ENCODE measurements at regions not wholly inside any gene's neighbourhood (a gene's known extent, or its start where the extent isn't known, plus 50 kb on each side); places are given as distances from the start of the nearest gene placed in this dataset.

- FAIRE-seq: no peak
- ChIA-PET CTCF (interaction anchor here (1.8 kb wide), 1 partner anchor 11 kb away, joined by 5 read pairs; no protein-coding TSS in a partner anchor), POLR2A (no interaction called here)
- no peak for TF ChIP-seq FOS (IDR thresholded peaks at IDR 0.05; ENCODE audit: borderline replicate concordance, insufficient read depth, low read length)
- TF ChIP-seq POLR2A (IDR thresholded peaks at IDR 0.05; ENCODE audit: low read depth, low read length): no peak
- TF ChIP-seq JUN (IDR thresholded peaks at IDR 0.05; ENCODE audit: borderline replicate concordance, insufficient read depth, insufficient read length, low read depth): no peak
- no peak for TF ChIP-seq GATA2 (IDR thresholded peaks at IDR 0.05; ENCODE audit: insufficient read depth, insufficient read length, low read depth, low read length)
- no peak for TF ChIP-seq POLR2AphosphoS5 (IDR thresholded peaks at IDR 0.05; ENCODE audit: insufficient read depth, low read depth, low read length)
- no peak for TF ChIP-seq EZH2 (IDR thresholded peaks at IDR 0.05; ENCODE audit: borderline replicate concordance, low read depth, low read length, severe bottlenecking)
- TF ChIP-seq MYC (IDR thresholded peaks at IDR 0.05; ENCODE audit: low read depth, low read length): no peak
- no peak for TF ChIP-seq MAX (IDR thresholded peaks at IDR 0.05; ENCODE audit: insufficient read depth, insufficient read length)
- H4K20me1 ChIP-seq (replicated peaks; ENCODE audit: control insufficient read depth, extremely low read depth, insufficient read depth, low read length): no peaks in the 10 kb centered on the region
- no peaks in the 10 kb centered on the region for H3K36me3 ChIP-seq (ENCODE audit: control insufficient read depth in 2 of 2, extremely low read depth in 1 of 2, insufficient read depth in 2 of 2, low read length in 2 of 2)
- H3K27ac ChIP-seq (ENCODE audit: insufficient read depth, low read depth, low read length): no peak overlapping the region
- H3K4me1 ChIP-seq (ENCODE audit: control insufficient read depth, extremely low read depth, insufficient read depth, low read length): no peaks in the 10 kb centered on the region
- no peak overlapping the region for H3K9ac ChIP-seq (replicated peaks; ENCODE audit: extremely low read depth, insufficient read depth, low read length)
- no TSS peak for BruUV-seq (replicated peaks)
- dilution Hi-C loops (cut with MboI; ENCODE audit: extremely low pct_ligation_motif_present, low sequenced_read_pairs): no loop called here
- DNase-seq (ENCODE audit: low read depth, low spot score): no peak
- no peak overlapping the region for H2AFZ ChIP-seq (ENCODE audit: low read depth, low read length)
- H3K4me3 ChIP-seq (replicated peaks in 1 of 3; ENCODE audit: insufficient read depth in 1 of 3, low read depth in 1 of 3, low read length in 3 of 3): no peak overlapping the region
- no peaks in the 10 kb centered on the region for H3K9me1 ChIP-seq (replicated peaks; ENCODE audit: control insufficient read depth, extremely low read depth, insufficient read depth, low read length)
- intact Hi-C loops (cut with micrococcal nuclease): no loop called here
- no peaks in the 10 kb centered on the region for H3K9me3 ChIP-seq (replicated peaks; ENCODE audit: control insufficient read depth, insufficient read depth, low read length)
- no peak overlapping the region for H3K4me2 ChIP-seq (ENCODE audit: insufficient read depth, low read length)
- peaks cover 0 to 7% of the 10 kb centered on the region in 2 experiments for H3K27me3 ChIP-seq (ENCODE audit: control insufficient read depth in 2 of 2, insufficient read depth in 2 of 2, low read length in 2 of 2)
- H3K79me2 ChIP-seq (ENCODE audit: control insufficient read depth, insufficient read depth, low read length): no peaks in the 10 kb centered on the region
These were observed 197.4 kb downstream of the ERCC6L2 start for GRCh38 chr9:96072930-96073329.

GRCh38 chr9:96071815-96072124 lies 196.3 kb downstream of the ERCC6L2 start:
- H3K79me2 ChIP-seq (ENCODE audit: control insufficient read depth, insufficient read depth, low read length): no peaks in the 10 kb centered on the region
- no peaks in the 10 kb centered on the region for H3K9me3 ChIP-seq (replicated peaks; ENCODE audit: control insufficient read depth, insufficient read depth, low read length)
- no peaks in the 10 kb centered on the region for H3K36me3 ChIP-seq (ENCODE audit: control insufficient read depth in 2 of 2, extremely low read depth in 1 of 2, insufficient read depth in 2 of 2, low read length in 2 of 2)
- TF ChIP-seq FOS (IDR thresholded peaks at IDR 0.05; ENCODE audit: borderline replicate concordance, insufficient read depth, low read length): no peak
- no peak for TF ChIP-seq EZH2 (IDR thresholded peaks at IDR 0.05; ENCODE audit: borderline replicate concordance, low read depth, low read length, severe bottlenecking)
- TF ChIP-seq GATA2 (IDR thresholded peaks at IDR 0.05; ENCODE audit: insufficient read depth, insufficient read length, low read depth, low read length): no peak
- no peak for TF ChIP-seq MAX (IDR thresholded peaks at IDR 0.05; ENCODE audit: insufficient read depth, insufficient read length)
- no peak for TF ChIP-seq POLR2AphosphoS5 (IDR thresholded peaks at IDR 0.05; ENCODE audit: insufficient read depth, low read depth, low read length)
- TF ChIP-seq JUN (IDR thresholded peaks at IDR 0.05; ENCODE audit: borderline replicate concordance, insufficient read depth, insufficient read length, low read depth): no peak
- TF ChIP-seq MYC (IDR thresholded peaks at IDR 0.05; ENCODE audit: low read depth, low read length): no peak
- TF ChIP-seq POLR2A (IDR thresholded peaks at IDR 0.05; ENCODE audit: low read depth, low read length): no peak
- no peak for TF ChIP-seq CTCF (IDR thresholded peaks at IDR 0.05; ENCODE audit: extremely low read depth in 1 of 2, insufficient read depth in 1 of 2, low read depth in 1 of 2, low read length in 2 of 2)
- H4K20me1 ChIP-seq (replicated peaks; ENCODE audit: control insufficient read depth, extremely low read depth, insufficient read depth, low read length): no peaks in the 10 kb centered on the region
- H3K27me3 ChIP-seq (ENCODE audit: control insufficient read depth in 2 of 2, insufficient read depth in 2 of 2, low read length in 2 of 2): peaks cover 0 to 7% of the 10 kb centered on the region in 2 experiments
- no peak overlapping the region for H3K27ac ChIP-seq (ENCODE audit: insufficient read depth, low read depth, low read length)
- dilution Hi-C loops (cut with MboI; ENCODE audit: extremely low pct_ligation_motif_present, low sequenced_read_pairs): no loop called here
- ChIA-PET POLR2A (no interaction called here), CTCF (interaction anchor here (1.8 kb wide), 1 partner anchor 12 kb away, joined by 5 read pairs; no protein-coding TSS in a partner anchor)
- no TSS peak for BruUV-seq (replicated peaks)
- no peaks in the 10 kb centered on the region for H3K9me1 ChIP-seq (replicated peaks; ENCODE audit: control insufficient read depth, extremely low read depth, insufficient read depth, low read length)
- H3K9ac ChIP-seq (replicated peaks; ENCODE audit: extremely low read depth, insufficient read depth, low read length): no peak overlapping the region
- DNase-seq (ENCODE audit: low read depth, low spot score) (no peak), FAIRE-seq (no peak)
- no peak overlapping the region for H3K4me3 ChIP-seq (replicated peaks in 1 of 3; ENCODE audit: insufficient read depth in 1 of 3, low read depth in 1 of 3, low read length in 3 of 3)
- H3K4me2 ChIP-seq (ENCODE audit: insufficient read depth, low read length): no peak overlapping the region
- H3K4me1 ChIP-seq (ENCODE audit: control insufficient read depth, extremely low read depth, insufficient read depth, low read length): no peaks in the 10 kb centered on the region
- intact Hi-C loops (cut with micrococcal nuclease): no loop called here
- H2AFZ ChIP-seq (ENCODE audit: low read depth, low read length): no peak overlapping the region

Data from endothelial cell of umbilical vein (primary cell).